HCT116 (cell line): ENCODE measurements at regions not wholly inside any gene's neighbourhood (a gene's known extent, or its start where the extent isn't known, plus 50 kb on each side); places are given as distances from the start of the nearest gene placed in this dataset.

ENCODE experiments used
- ATAC-seq: fragments of 200-7000 bp; cut with Tn5 transposase; 2 replicates; pipeline ENCODE4 v1.9.1; 2020; ENCODE audit warnings: mild to moderate bottlenecking, moderate library complexity
- BruUV-seq: library from RNA; stranded (reverse); fragments of 400-500 nt; replicated peaks from 2 replicates; lab custom pipeline; 2021; lab: Mats Ljungman, UMichigan
- CTCF ChIA-PET: fragments of 300-600 bp; sonication (Branson Sonifier 250); formaldehyde crosslinking; loops from one replicate; lab custom pipeline; 2021; ENCODE audit warnings: antibody characterized with exemption; lab: Charles Lee
- POLR2A ChIA-PET: fragments of 300-600, 350-600 bp; sonication (Branson Sonifier 250); formaldehyde crosslinking; loops from one replicate; lab custom pipeline; 2021; ENCODE audit warnings: antibody characterized with exemption; lab: Charles Lee
- RAD21 ChIA-PET, 2 experiments: fragments of 300-600 bp; sonication (Branson Sonifier 250); formaldehyde crosslinking; loops; one replicate each; lab custom pipeline; 2023; ENCODE audit warnings: low total read pairs in 2 of 2; ENCODE audit not compliant: uncharacterized antibody in 2 of 2, unreplicated experiment in 2 of 2, low non-redundant PET in 1 of 2; lab: Charles Lee
- DNase-seq: peaks from one replicate; pipeline ENCODE4 v3.0.0-alpha.2; 2010; ENCODE audit warnings: low read depth, low spot score
- H2AFZ ChIP-seq: fragments of 200-600 bp; shearing (Covaris generic), sonication (generic); 2 replicates; pipeline ENCODE4 v1.6.1; 2017; ENCODE audit warnings: low read depth, mixed run types, mixed read lengths, antibody characterized with exemption, low read length; ENCODE audit not compliant: poor library complexity, severe bottlenecking
- H3K27ac ChIP-seq: 2 replicates; pipeline ENCODE4 v1.5.1; 2012; ENCODE audit warnings: low read depth, low read length
- H3K27me3 ChIP-seq: fragments of 200-600 bp; sonication (generic); 2 replicates; pipeline ENCODE4 v1.6.1; 2016; ENCODE audit warnings: mixed run types, low read length, mixed read lengths; ENCODE audit not compliant: insufficient read depth
- H3K36me3 ChIP-seq, 2 experiments: fragments of 200-500 bp in 1 of 2; fragments of 200-600 bp in 1 of 2; sonication (Bioruptor generic) in 1 of 2; sonication (generic) in 1 of 2; 2 replicates each; pipeline versions ENCODE4 v1.5.1 to v1.6.1; 2014 to 2016; ENCODE audit warnings: low read length in 2 of 2, inconsistent platforms in 1 of 2, mixed read lengths in 1 of 2, mixed run types in 1 of 2; ENCODE audit not compliant: insufficient read depth in 2 of 2, control insufficient read depth in 1 of 2
- H3K4me1 ChIP-seq, 2 experiments: fragments of 200-600 bp in 1 of 2; sonication (generic) in 1 of 2; 2 replicates each; pipeline versions ENCODE4 v1.5.1 to v1.6.1; 2012 to 2017; ENCODE audit warnings: low read length in 2 of 2, inconsistent platforms in 1 of 2, mild to moderate bottlenecking in 1 of 2, mixed read lengths in 1 of 2, mixed run types in 1 of 2, moderate library complexity in 1 of 2; ENCODE audit not compliant: insufficient read depth in 2 of 2, control insufficient read depth in 1 of 2
- H3K4me2 ChIP-seq: fragments of 200-600 bp; sonication (generic); 2 replicates; pipeline ENCODE4 v1.6.1; 2017; ENCODE audit warnings: mixed run types, low read length, mixed read lengths
- H3K4me3 ChIP-seq, 2 experiments: fragments of 200-600 bp in 1 of 2; sonication (generic) in 1 of 2; replicated peaks in 1 of 2; 2 replicates each; pipeline ENCODE4 v1.5.1; 2011 to 2016; ENCODE audit warnings: low read length in 2 of 2, control low read depth in 1 of 2, low read depth in 1 of 2, mild to moderate bottlenecking in 1 of 2, mixed read lengths in 1 of 2, mixed run types in 1 of 2
- H3K79me2 ChIP-seq: fragments of 200-600 bp; sonication (generic); 2 replicates; pipeline ENCODE4 v1.6.1; 2017; ENCODE audit warnings: mild to moderate bottlenecking, mixed run types, low read length, moderate library complexity, mixed read lengths; ENCODE audit not compliant: insufficient read depth
- H3K9ac ChIP-seq: fragments of 200-600 bp; sonication (generic); 2 replicates; pipeline ENCODE4 v1.6.1; 2016; ENCODE audit warnings: low read length, mixed read lengths
- H3K9me2 ChIP-seq: fragments of 200-600 bp; sonication (generic), shearing (Covaris generic); 2 replicates; pipeline ENCODE4 v1.6.1; 2017; ENCODE audit warnings: mixed run types, mild to moderate bottlenecking, moderate library complexity; ENCODE audit not compliant: insufficient read depth
- H3K9me3 ChIP-seq, 2 experiments: fragments of 200-500 bp in 1 of 2; fragments of 200-600 bp in 1 of 2; sonication (Bioruptor generic) in 1 of 2; sonication (generic) in 1 of 2; 2 replicates each; pipeline ENCODE4 v1.6.1; 2014 to 2017; ENCODE audit warnings: low read length in 2 of 2, mixed read lengths in 2 of 2, inconsistent platforms in 1 of 2, low read depth in 1 of 2, mild to moderate bottlenecking in 1 of 2, mixed run types in 1 of 2, moderate library complexity in 1 of 2; ENCODE audit not compliant: control insufficient read depth in 1 of 2, insufficient read depth in 1 of 2
- H4K20me1 ChIP-seq: fragments of 200-600 bp; sonication (generic), shearing (Covaris generic); 2 replicates; pipeline ENCODE4 v1.6.1; 2017; ENCODE audit warnings: mixed run types, mild to moderate bottlenecking, moderate library complexity; ENCODE audit not compliant: insufficient read depth
- CBX3 ChIP-seq: IDR thresholded peaks from 2 replicates; pipeline ENCODE4 v1.6.1; 2012; ENCODE audit warnings: low read depth
- CTCF ChIP-seq, 3 experiments: fragments of 200-600 bp in 1 of 3; sonication (generic) in 1 of 3; IDR thresholded peaks in 2 of 3; conservative IDR thresholded peaks in 1 of 3; 2 replicates each; pipeline ENCODE4 v1.5.1; 2012 to 2017; ENCODE audit warnings: low read depth in 2 of 3, low read length in 2 of 3, antibody characterized with exemption in 1 of 3, borderline replicate concordance in 1 of 3, control low read depth in 1 of 3, mild to moderate bottlenecking in 1 of 3, mixed read lengths in 1 of 3, mixed run types in 1 of 3, moderate library complexity in 1 of 3; ENCODE audit not compliant: insufficient read depth in 1 of 3
- EZH2 ChIP-seq: fragments of 200-600 bp; sonication (generic); IDR thresholded peaks from 2 replicates; pipeline ENCODE4 v1.6.1; 2017; ENCODE audit warnings: antibody characterized with exemption, mixed run types
- POLR2A ChIP-seq: IDR thresholded peaks from 2 replicates; pipeline ENCODE4 v1.7.0; 2011; ENCODE audit warnings: borderline replicate concordance; ENCODE audit not compliant: insufficient read depth, insufficient read length; ENCODE audit errors: extremely low read depth
- SIN3A ChIP-seq: IDR thresholded peaks from 2 replicates; pipeline ENCODE4 v1.6.1; 2012; ENCODE audit warnings: low read depth
- SRF ChIP-seq: IDR thresholded peaks from 2 replicates; pipeline ENCODE4 v1.6.1; 2012; ENCODE audit warnings: low read depth
- ZBTB33 ChIP-seq: IDR thresholded peaks from 2 replicates; pipeline ENCODE4 v1.6.1; 2011; ENCODE audit warnings: mild to moderate bottlenecking, low read length, moderate library complexity; ENCODE audit not compliant: insufficient replicate concordance; ENCODE audit errors: extremely low read depth
- ZNF274 ChIP-seq: fragments of 200-500 bp; sonication (Bioruptor generic); IDR thresholded peaks from 2 replicates; pipeline ENCODE4 v1.6.1; 2014; ENCODE audit warnings: mild to moderate bottlenecking, low read depth, low read length, inconsistent platforms
- intact Hi-C: fragments of 100-400 bp; cut with micrococcal nuclease; formaldehyde crosslinking; loops from 2 replicates; pipeline ENCODE4 v1.10.0; 2022

- Histone ChIP-seq H3K4me1 (peaks cover 16 to 19% of the 10 kb centered on the region in 2 experiments; a peak in 3 of 4 replicates), H3K9ac (no peak overlapping the region), H3K36me3 (no peaks in the 10 kb centered on the region), H3K4me2 (no peak overlapping the region), H3K27ac (no peak overlapping the region), H3K4me3 (no peak overlapping the region), H3K9me2 (no peaks in the 10 kb centered on the region), H3K27me3 (no peaks in the 10 kb centered on the region)
- no peak for ATAC-seq
- RAD21 ChIA-PET = no interaction called here
- TF ChIP-seq SIN3A = no peak
- TF ChIP-seq ZNF274 = no peak
- TF ChIP-seq SRF = no peak
- no peak for TF ChIP-seq CTCF (IDR thresholded peaks at IDR 0.05 in 2 of 3, conservative IDR thresholded peaks at IDR 0.05 in 1 of 3; ENCODE audit: borderline replicate concordance in 1 of 3, insufficient read depth in 1 of 3, low read depth in 2 of 3, low read length in 2 of 3)
- no peak for TF ChIP-seq EZH2
- TF ChIP-seq CBX3 = no peak
- TF ChIP-seq ZBTB33 = no peak
- no peak for TF ChIP-seq POLR2A
- TF ChIP-seq, all 23 proteins: peak for 0
- Histone ChIP-seq H4K20me1 (no peaks in the 10 kb centered on the region), H3K79me2 (no peaks in the 10 kb centered on the region), H2AFZ (peak overlapping the region; percentile 18), H3K9me3 (no peaks in the 10 kb centered on the region)
- intact Hi-C loops = no loop called here
- POLR2A ChIA-PET = no interaction called here
- CTCF ChIA-PET = no interaction called here
- BruUV-seq = no TSS peak
- DNase-seq = no peak
Observed at GRCh38 chr3:182605882-182606611, 187.3 kb upstream of the ATP11B start.
